IMR-90 (cell line): ENCODE measurements at regions not wholly inside any gene's neighbourhood (a gene's known extent, or its start where the extent isn't known, plus 50 kb on each side); places are given as distances from the start of the nearest gene placed in this dataset.

Experiments used
- ATAC-seq: fragments of 200-7000 bp; cut with Tn5 transposase; 2 replicates; pipeline ENCODE4 v1.9.1; 2020; ENCODE audit warnings: low read depth, mild to moderate bottlenecking, moderate library complexity
- BruUV-seq: library from RNA; stranded (reverse); fragments of 400-500 nt; replicated peaks from 2 replicates; lab custom pipeline; 2021; lab: Mats Ljungman, UMichigan
- CTCF ChIA-PET: fragments of 300-600 bp; formaldehyde crosslinking; extraction: SDS; loops from one replicate; lab custom pipeline; 2021; ENCODE audit warnings: antibody characterized with exemption; lab: Yijun Ruan, JAX
- POLR2A ChIA-PET: fragments of 300-600 bp; sonication (Branson Sonifier 250); formaldehyde crosslinking; loops from one replicate; lab custom pipeline; 2022; ENCODE audit warnings: antibody characterized with exemption; ENCODE audit not compliant: unreplicated experiment; lab: Charles Lee
- DNase-seq: peaks from one replicate; pipeline ENCODE4 v3.0.0; 2013
- H2AFZ ChIP-seq: replicated peaks from 2 replicates; pipeline ENCODE3; 2013; ENCODE audit warnings: low read length, mild to moderate bottlenecking; ENCODE audit not compliant: poor library complexity
- H2AK5ac ChIP-seq: 2 replicates; pipeline ENCODE4 v1.6.1; 2013; ENCODE audit warnings: low read depth, low read length, inconsistent platforms
- H2AK9ac ChIP-seq: replicated peaks from 2 replicates; pipeline ENCODE3; 2013; ENCODE audit warnings: mild to moderate bottlenecking, low read depth, low read length, moderate library complexity; ENCODE audit not compliant: poor library complexity
- H2BK120ac ChIP-seq: 2 replicates; pipeline ENCODE4 v1.6.1; 2013; ENCODE audit warnings: low read depth, low read length, inconsistent platforms
- H2BK15ac ChIP-seq: 3 replicates; pipeline ENCODE4 v1.6.1; 2013; ENCODE audit warnings: low read depth, low read length, inconsistent platforms
- H2BK20ac ChIP-seq: 2 replicates; pipeline ENCODE4 v1.6.1; 2013; ENCODE audit warnings: low read depth, mild to moderate bottlenecking, inconsistent platforms, low read length, moderate library complexity
- H2BK5ac ChIP-seq: 2 replicates; pipeline ENCODE4 v1.6.1; 2013; ENCODE audit warnings: mild to moderate bottlenecking, low read depth, low read length, inconsistent platforms; ENCODE audit not compliant: poor library complexity, severe bottlenecking
- H3K14ac ChIP-seq: replicated peaks from 2 replicates; pipeline ENCODE4 v1.6.1; 2013; ENCODE audit warnings: low read depth, low read length, inconsistent platforms
- H3K18ac ChIP-seq: 2 replicates; pipeline ENCODE4 v1.6.1; 2013; ENCODE audit warnings: low read depth, low read length, control low read depth
- H3K23ac ChIP-seq: 2 replicates; pipeline ENCODE4 v1.6.1; 2013; ENCODE audit warnings: low read depth, low read length, inconsistent platforms
- H3K27ac ChIP-seq: 2 replicates; pipeline ENCODE4 v1.5.1; 2013; ENCODE audit warnings: mild to moderate bottlenecking, control low read depth, low read length; ENCODE audit not compliant: insufficient read depth
- H3K27me3 ChIP-seq: 2 replicates; pipeline ENCODE4 v1.6.1; 2013; ENCODE audit warnings: low read length; ENCODE audit not compliant: control insufficient read depth, insufficient read depth
- H3K36me3 ChIP-seq: 2 replicates; pipeline ENCODE4 v1.6.1; 2013; ENCODE audit warnings: low read length, mixed read lengths; ENCODE audit not compliant: control insufficient read depth, insufficient read depth
- H3K4ac ChIP-seq: 2 replicates; pipeline ENCODE4 v1.6.1; 2013; ENCODE audit warnings: low read depth, low read length, inconsistent platforms
- H3K4me1 ChIP-seq: 2 replicates; pipeline ENCODE4 v1.6.1; 2013; ENCODE audit warnings: low read length, mixed read lengths; ENCODE audit not compliant: control insufficient read depth, insufficient read depth
- H3K4me2 ChIP-seq: 2 replicates; pipeline ENCODE4 v1.6.1; 2013; ENCODE audit warnings: low read depth, mild to moderate bottlenecking, control low read depth, low read length, moderate library complexity
- H3K4me3 ChIP-seq: 2 replicates; pipeline ENCODE4 v1.5.1; 2013; ENCODE audit warnings: low read depth, mild to moderate bottlenecking, control low read depth, low read length, moderate library complexity; ENCODE audit not compliant: insufficient read depth
- H3K56ac ChIP-seq: 2 replicates; pipeline ENCODE4 v1.6.1; 2013; ENCODE audit warnings: low read length, inconsistent platforms; ENCODE audit not compliant: insufficient read depth; ENCODE audit errors: extremely low read depth
- H3K79me1 ChIP-seq, 2 experiments: 2 replicates each; pipeline ENCODE4 v1.6.1; 2013; ENCODE audit warnings: low read length in 2 of 2, inconsistent platforms in 1 of 2, low read depth in 1 of 2
- H3K9ac ChIP-seq: 2 replicates; pipeline ENCODE4 v1.6.1; 2013; ENCODE audit warnings: low read depth, low read length, control low read depth
- H3K9me1 ChIP-seq: 2 replicates; pipeline ENCODE4 v1.6.1; 2013; ENCODE audit warnings: low read length, inconsistent platforms; ENCODE audit not compliant: insufficient read depth
- H3K9me3 ChIP-seq: 2 replicates; pipeline ENCODE4 v1.6.1; 2013; ENCODE audit warnings: low read length; ENCODE audit not compliant: control insufficient read depth, insufficient read depth
- H4K20me1 ChIP-seq: 2 replicates; pipeline ENCODE4 v1.6.1; 2013; ENCODE audit warnings: low read length, inconsistent platforms; ENCODE audit not compliant: insufficient read depth
- H4K5ac ChIP-seq: 2 replicates; pipeline ENCODE4 v1.6.1; 2013; ENCODE audit warnings: mild to moderate bottlenecking, low read depth, low read length, control low read depth
- H4K8ac ChIP-seq, 2 experiments: 2 replicates each; pipeline ENCODE4 v1.6.1; 2013; ENCODE audit warnings: low read depth in 2 of 2, low read length in 2 of 2, control low read depth in 1 of 2, inconsistent platforms in 1 of 2
- H4K91ac ChIP-seq: 2 replicates; pipeline ENCODE4 v1.6.1; 2013; ENCODE audit warnings: low read depth, low read length, inconsistent platforms; ENCODE audit not compliant: insufficient read depth
- BHLHE40 ChIP-seq: fragments of 150-350 bp; IDR thresholded peaks from 2 replicates; pipeline ENCODE4 v1.6.1; 2016; ENCODE audit warnings: mild to moderate bottlenecking, low read depth, low read length
- CEBPB ChIP-seq: IDR thresholded peaks from 2 replicates; pipeline ENCODE4 v1.6.1; 2012; ENCODE audit warnings: low read depth, low read length, improper control_type of control experiment
- CHD1 ChIP-seq: IDR thresholded peaks from 2 replicates; pipeline ENCODE4 v1.6.1; 2012; ENCODE audit warnings: low read depth, low read length, improper control_type of control experiment
- CTCF ChIP-seq: conservative IDR thresholded peaks from 2 replicates; pipeline ENCODE4 v1.5.1; 2012; ENCODE audit warnings: mild to moderate bottlenecking, low read depth, low read length, improper control_type of control experiment
- ELK1 ChIP-seq: fragments of 150-350 bp; IDR thresholded peaks from 2 replicates; pipeline ENCODE4 v1.6.1; 2016; ENCODE audit warnings: low read depth, mild to moderate bottlenecking, low read length, moderate library complexity, borderline replicate concordance
- FOS ChIP-seq: fragments of 150-350 bp; IDR thresholded peaks from 2 replicates; pipeline ENCODE4 v1.6.1; 2016; ENCODE audit warnings: low read depth, low read length
- MAFK ChIP-seq: IDR thresholded peaks from 2 replicates; pipeline ENCODE4 v1.6.1; 2012; ENCODE audit warnings: low read depth, low read length, improper control_type of control experiment
- MAZ ChIP-seq: IDR thresholded peaks from 2 replicates; pipeline ENCODE4 v1.6.1; 2012; ENCODE audit warnings: low read depth, mild to moderate bottlenecking, low read length, improper control_type of control experiment, moderate library complexity, borderline replicate concordance
- MXI1 ChIP-seq: IDR thresholded peaks from 2 replicates; pipeline ENCODE4 v1.6.1; 2012; ENCODE audit warnings: low read depth, mild to moderate bottlenecking, low read length, moderate library complexity, borderline replicate concordance
- NFE2L2 ChIP-seq: fragments of 150-350 bp; IDR thresholded peaks from 2 replicates; pipeline ENCODE4 v1.6.1; 2016; ENCODE audit warnings: low read depth, mild to moderate bottlenecking, low read length
- POLR2A ChIP-seq: IDR thresholded peaks from 2 replicates; pipeline ENCODE4 v1.6.1; 2012; ENCODE audit warnings: mild to moderate bottlenecking, low read depth, low read length
- RAD21 ChIP-seq: IDR thresholded peaks from 2 replicates; pipeline ENCODE4 v1.6.1; 2012; ENCODE audit warnings: low read length, improper control_type of control experiment
- RCOR1 ChIP-seq: IDR thresholded peaks from 2 replicates; pipeline ENCODE4 v1.6.1; 2012; ENCODE audit warnings: mild to moderate bottlenecking, low read length, improper control_type of control experiment; ENCODE audit not compliant: insufficient replicate concordance
- RFX5 ChIP-seq: IDR thresholded peaks from 2 replicates; pipeline ENCODE4 v1.8.0; 2012; ENCODE audit warnings: low read depth, mild to moderate bottlenecking, low read length, moderate library complexity
- SMC3 ChIP-seq: fragments of 150-350 bp; IDR thresholded peaks from 2 replicates; pipeline ENCODE4 v1.6.1; 2016; ENCODE audit warnings: low read depth, mild to moderate bottlenecking, antibody characterized with exemption, low read length, moderate library complexity
- USF2 ChIP-seq: fragments of 150-350 bp; IDR thresholded peaks from 2 replicates; pipeline ENCODE4 v1.6.1; 2017; ENCODE audit warnings: mild to moderate bottlenecking, antibody characterized with exemption, low read length, low read depth
- WGBS, 2 experiments: methylation state at CpG; one replicate each; pipeline versions ENCODE4 v1.1.5 to v1.1.7; 2013; ENCODE audit warnings: missing lambda C conversion rate in 2 of 2; ENCODE audit not compliant: insufficient read length in 1 of 2; ENCODE audit errors: extremely low coverage in 2 of 2; 5-methylcytosine and 5-hydroxymethylcytosine counted together
- dilution Hi-C: fragments of 300-500 bp; cut with HindIII; formaldehyde crosslinking; loops from one replicate; pipeline ENCODE4 v1.14.3; 2018; ENCODE audit warnings: low sequenced_read_pairs; ENCODE audit not compliant: unreplicated experiment
- in situ Hi-C: fragments of 300-500 bp; cut with MboI; formaldehyde crosslinking; loops from 3 replicates; pipeline ENCODE4 v1.14.3; 2019; ENCODE audit warnings: low sequenced_read_pairs, inconsistent platforms, mixed read lengths
- intact Hi-C: fragments of 100-400 bp; cut with micrococcal nuclease; formaldehyde crosslinking; loops from 2 replicates; pipeline ENCODE4 v1.10.0; 2022

GRCh38 chr2:10185755-10186154 lies 63.2 kb downstream of the RRM2 start:
- TF ChIP-seq CEBPB, result no peak
- no peak for TF ChIP-seq RCOR1
- no peak for TF ChIP-seq MAZ
- no peak for TF ChIP-seq BHLHE40
- TF ChIP-seq RFX5, result no peak
- TF ChIP-seq SMC3, result no peak
- TF ChIP-seq CTCF, result no peak
- TF ChIP-seq CHD1, result no peak
- no peak for TF ChIP-seq ELK1
- no peak for TF ChIP-seq POLR2A
- no peak for TF ChIP-seq FOS
- TF ChIP-seq RAD21, result no peak
- TF ChIP-seq MXI1, result no peak
- TF ChIP-seq MAFK, result no peak
- TF ChIP-seq NFE2L2, result no peak
- TF ChIP-seq USF2, result no peak
- Histone ChIP-seq H4K5ac (no peak overlapping the region), H4K8ac (no peak overlapping the region), H3K23ac (no peak overlapping the region), H2AK5ac (no peak overlapping the region), H2AK9ac (no peak overlapping the region), H3K9ac (no peak overlapping the region), H3K4me3 (no peak overlapping the region), H2AFZ (no peak overlapping the region), H3K4me2 (no peak overlapping the region), H2BK120ac (no peak overlapping the region), H2BK5ac (no peak overlapping the region), H3K9me1 (no peaks in the 10 kb centered on the region; the same call in 1 of the 2 replicates), H3K79me1 (no peaks in the 10 kb centered on the region), H3K18ac (no peak overlapping the region), H4K20me1 (no peaks in the 10 kb centered on the region), H3K4me1 (no peaks in the 10 kb centered on the region), H3K4ac (no peak overlapping the region), H3K36me3 (no peaks in the 10 kb centered on the region), H2BK15ac (no peak overlapping the region), H3K14ac (no peak overlapping the region), H2BK20ac (no peak overlapping the region), H4K91ac (no peak overlapping the region), H3K56ac (no peak overlapping the region), H3K27me3 (no peaks in the 10 kb centered on the region), H3K27ac (no peak overlapping the region), H3K9me3 (no peaks in the 10 kb centered on the region)
- DNase-seq (no peak), ATAC-seq (no peak)
- BruUV-seq, result no TSS peak
- dilution Hi-C loops, result no loop called here
- CTCF ChIA-PET, result no interaction called here
- POLR2A ChIA-PET, result no interaction called here
- no CpG with 5 or more reads among the region's 4 CpGs for WGBS, 2 experiments
- intact Hi-C loops, result no loop called here
- in situ Hi-C loops, result no loop called here
